Neutrophil (primary cell): ENCODE measurements at regions not wholly inside any gene's neighbourhood (a gene's known extent, or its start where the extent isn't known, plus 50 kb on each side); places are given as distances from the start of the nearest gene placed in this dataset.

Experiments used
- H3K27ac ChIP-seq: fragments of 200-600 bp; sonication (generic); 2 replicates; pipeline ENCODE4 v1.5.1; 2016; ENCODE audit warnings: mild to moderate bottlenecking, moderate library complexity
- H3K27me3 ChIP-seq: fragments of 200-600 bp; sonication (generic); 2 replicates; pipeline ENCODE4 v1.6.0; 2016; ENCODE audit warnings: mild to moderate bottlenecking
- H3K36me3 ChIP-seq: fragments of 200-600 bp; sonication (generic); 2 replicates; pipeline ENCODE4 v1.5.1; 2017
- H3K4me1 ChIP-seq, 2 experiments: fragments of 200-600 bp in 1 of 2; sonication (generic) in 1 of 2; 1 replicate in 1 of 2; 2 replicates in 1 of 2; pipeline versions ENCODE4 v1.5.1 to v1.6.1; 2013 to 2016; ENCODE audit warnings: low read depth in 1 of 2, low read length in 1 of 2, mild to moderate bottlenecking in 1 of 2, moderate library complexity in 1 of 2; ENCODE audit not compliant: control insufficient read depth in 1 of 2, insufficient read depth in 1 of 2
- H3K4me3 ChIP-seq, 2 experiments: fragments of 200-600 bp in 1 of 2; sonication (generic) in 1 of 2; 1 replicate in 1 of 2; 2 replicates in 1 of 2; pipeline ENCODE4 v1.5.1; 2013 to 2016; ENCODE audit warnings: low read depth in 1 of 2, low read length in 1 of 2, mild to moderate bottlenecking in 1 of 2, moderate library complexity in 1 of 2
- H3K9me3 ChIP-seq: fragments of 200-600 bp; sonication (generic); 2 replicates; pipeline ENCODE4 v1.5.1; 2016
- CTCF ChIP-seq: fragments of 200-600 bp; sonication (generic); IDR thresholded peaks from 2 replicates; pipeline ENCODE4 v1.5.1; 2016; ENCODE audit warnings: antibody characterized with exemption

GRCh38 chr9:80351612-80352011 is 779.8 kb downstream of the TLE4 start:
- Histone ChIP-seq H3K4me3 (no peak overlapping the region), H3K27me3 (no peaks in the 10 kb centered on the region), H3K36me3 (no peaks in the 10 kb centered on the region), H3K4me1 (no peaks in the 10 kb centered on the region), H3K9me3 (no peaks in the 10 kb centered on the region), H3K27ac (no peak overlapping the region)
- TF ChIP-seq CTCF = no peak

GRCh38 chr9:80326105-80326504 is 754.3 kb downstream of the TLE4 start:
- Histone ChIP-seq H3K27ac (no peak overlapping the region), H3K4me1 (no peaks in the 10 kb centered on the region), H3K4me3 (no peak overlapping the region), H3K36me3 (no peaks in the 10 kb centered on the region), H3K9me3 (no peaks in the 10 kb centered on the region), H3K27me3 (no peaks in the 10 kb centered on the region)
- no peak for TF ChIP-seq CTCF

DNA sequence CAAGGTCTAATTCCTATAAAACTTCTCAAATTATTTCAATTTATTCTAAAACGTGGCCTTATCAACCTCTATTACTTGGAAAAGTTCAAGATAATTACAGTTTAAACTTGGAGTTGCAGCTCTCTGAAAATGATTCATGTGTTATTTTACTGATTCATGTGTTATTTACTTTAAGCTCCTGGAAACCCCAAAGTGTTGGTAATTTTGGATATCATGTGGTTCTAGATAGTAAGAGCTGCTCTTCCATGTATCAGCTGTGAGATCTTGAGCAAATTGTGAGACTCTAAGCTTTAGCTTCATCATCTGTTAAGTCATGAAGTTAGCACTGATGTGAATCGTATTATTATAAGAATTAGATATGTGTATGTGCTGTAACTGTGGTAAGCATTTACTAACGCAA is 749.2 kb downstream of the TLE4 start:
- no peak for TF ChIP-seq CTCF
- Histone ChIP-seq H3K27ac (no peak overlapping the region), H3K36me3 (no peaks in the 10 kb centered on the region), H3K4me3 (no peak overlapping the region), H3K27me3 (no peaks in the 10 kb centered on the region), H3K9me3 (no peaks in the 10 kb centered on the region), H3K4me1 (no peaks in the 10 kb centered on the region)

GRCh38 chr9:80320480-80320879 is 748.7 kb downstream of the TLE4 start:
- Histone ChIP-seq H3K9me3 (no peaks in the 10 kb centered on the region), H3K36me3 (no peaks in the 10 kb centered on the region), H3K4me1 (no peaks in the 10 kb centered on the region), H3K27ac (no peak overlapping the region), H3K27me3 (no peaks in the 10 kb centered on the region), H3K4me3 (no peak overlapping the region)
- no peak for TF ChIP-seq CTCF

GRCh38 chr9:80305136-80305535 is 733.4 kb downstream of the TLE4 start:
- TF ChIP-seq CTCF = no peak
- H3K27ac ChIP-seq = no peak overlapping the region
- H3K36me3 ChIP-seq = no peaks in the 10 kb centered on the region

DNA sequence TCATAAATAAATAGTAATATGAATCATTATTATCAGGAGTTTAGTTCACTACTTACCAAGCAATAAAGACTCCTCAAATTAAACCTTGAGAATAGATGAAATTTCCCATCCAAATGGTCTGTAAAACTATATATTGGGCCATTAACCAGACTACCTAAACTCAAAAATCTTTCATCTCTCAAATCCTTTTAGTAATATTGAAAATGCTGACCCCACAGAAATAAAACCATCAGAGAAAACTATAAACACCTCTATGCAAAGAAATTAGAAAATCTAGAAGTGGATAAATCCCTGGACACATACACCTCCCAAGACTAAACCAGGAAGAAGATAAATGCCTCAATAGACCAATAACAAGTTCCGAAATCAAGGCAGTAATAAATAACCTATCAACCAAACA is 723.2 kb downstream of the TLE4 start:
- H3K4me1 ChIP-seq = no peaks in the 10 kb centered on the region
- no peak overlapping the region for H3K27ac ChIP-seq
- TF ChIP-seq CTCF = no peak
- H3K4me3 ChIP-seq = no peak overlapping the region
- no peaks in the 10 kb centered on the region for H3K9me3 ChIP-seq
- no peaks in the 10 kb centered on the region for H3K27me3 ChIP-seq
- H3K36me3 ChIP-seq = no peaks in the 10 kb centered on the region

More at GRCh38 chr9:80305136-80305535, 733.4 kb downstream of the TLE4 start:
- H3K9me3 ChIP-seq = no peaks in the 10 kb centered on the region
- no peaks in the 10 kb centered on the region for H3K4me1 ChIP-seq
- H3K27me3 ChIP-seq = no peaks in the 10 kb centered on the region
- no peak overlapping the region for H3K4me3 ChIP-seq
